Fibroblast of villous mesenchyme (primary cell): ENCODE measurements at regions not wholly inside any gene's neighbourhood (a gene's known extent, or its start where the extent isn't known, plus 50 kb on each side); places are given as distances from the start of the nearest gene placed in this dataset.
A peak's percentile ranks its signal among the peaks of the same experiment; 100 is the strongest.

Experiments used
- DNase-seq: peaks from one replicate; pipeline ENCODE4 v3.0.0-alpha.2; 2010; ENCODE audit warnings: low read depth
- H3K4me3 ChIP-seq: 2 replicates; pipeline ENCODE4 v1.5.1; 2011; ENCODE audit warnings: low read depth, mild to moderate bottlenecking, low read length
- TF ChIP-seq, protein P1 (sequence below): IDR thresholded peaks from 2 replicates; pipeline ENCODE4 v1.5.1; 2012; ENCODE audit warnings: low read depth, mild to moderate bottlenecking, low read length; ENCODE audit not compliant: insufficient read depth

DNA sequence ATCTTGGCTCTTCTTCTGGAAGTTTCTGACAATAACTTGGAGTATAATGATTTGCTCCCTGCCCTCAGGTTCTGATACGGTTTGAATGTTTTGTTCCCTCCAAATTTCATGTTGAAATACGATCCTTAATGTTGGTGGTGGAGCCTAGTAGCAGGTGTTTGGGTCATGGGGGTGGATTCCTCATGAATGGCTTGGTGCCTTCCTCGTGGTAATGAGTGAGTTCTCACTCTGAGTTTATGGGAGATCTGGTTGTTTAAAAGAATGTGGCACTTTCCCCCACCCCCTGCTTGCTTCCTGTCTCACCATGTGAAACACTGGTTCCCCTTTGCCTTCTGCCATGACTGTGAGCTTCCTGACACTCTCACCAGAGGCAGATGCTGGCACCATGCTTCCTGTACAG, 103.0 kb upstream of the OSMR start:
- no peak overlapping the region for H3K4me3 ChIP-seq
- DNase-seq, result no peak
- TF ChIP-seq, protein P1, sequence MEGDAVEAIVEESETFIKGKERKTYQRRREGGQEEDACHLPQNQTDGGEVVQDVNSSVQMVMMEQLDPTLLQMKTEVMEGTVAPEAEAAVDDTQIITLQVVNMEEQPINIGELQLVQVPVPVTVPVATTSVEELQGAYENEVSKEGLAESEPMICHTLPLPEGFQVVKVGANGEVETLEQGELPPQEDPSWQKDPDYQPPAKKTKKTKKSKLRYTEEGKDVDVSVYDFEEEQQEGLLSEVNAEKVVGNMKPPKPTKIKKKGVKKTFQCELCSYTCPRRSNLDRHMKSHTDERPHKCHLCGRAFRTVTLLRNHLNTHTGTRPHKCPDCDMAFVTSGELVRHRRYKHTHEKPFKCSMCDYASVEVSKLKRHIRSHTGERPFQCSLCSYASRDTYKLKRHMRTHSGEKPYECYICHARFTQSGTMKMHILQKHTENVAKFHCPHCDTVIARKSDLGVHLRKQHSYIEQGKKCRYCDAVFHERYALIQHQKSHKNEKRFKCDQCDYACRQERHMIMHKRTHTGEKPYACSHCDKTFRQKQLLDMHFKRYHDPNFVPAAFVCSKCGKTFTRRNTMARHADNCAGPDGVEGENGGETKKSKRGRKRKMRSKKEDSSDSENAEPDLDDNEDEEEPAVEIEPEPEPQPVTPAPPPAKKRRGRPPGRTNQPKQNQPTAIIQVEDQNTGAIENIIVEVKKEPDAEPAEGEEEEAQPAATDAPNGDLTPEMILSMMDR, result no peak

DNA sequence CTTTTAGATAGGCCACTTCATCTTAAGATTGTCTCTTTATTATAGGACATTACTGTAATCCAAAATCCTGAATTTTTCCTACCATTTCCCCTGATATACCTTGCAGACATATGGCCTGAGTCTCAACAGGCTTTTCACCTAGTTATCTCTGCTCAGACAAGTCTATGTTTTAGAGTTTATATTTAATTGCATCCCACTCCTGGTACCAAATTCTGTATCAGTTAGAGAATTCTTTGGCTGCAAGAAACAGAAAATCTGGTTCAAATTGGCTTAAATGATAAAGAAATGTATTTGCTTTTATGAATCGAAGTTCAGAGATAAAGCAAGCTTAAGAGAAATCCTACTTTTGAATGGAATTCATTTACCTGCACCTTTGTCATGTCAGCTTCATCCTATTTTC, 102.2 kb upstream of the OSMR start:
- TF ChIP-seq, protein P1, result no peak
- no peak for DNase-seq
- no peak overlapping the region for H3K4me3 ChIP-seq

- DNase-seq, result no peak
- no peak overlapping the region for H3K4me3 ChIP-seq
- TF ChIP-seq, protein P1, result no peak
Measured at GRCh38 chr5:38745836-38746732, 99.7 kb upstream of the OSMR start.

- TF ChIP-seq, protein P1, result no peak
- DNase-seq, result no peak
- no peak overlapping the region for H3K4me3 ChIP-seq
Measured at GRCh38 chr5:38749861-38750260, 96.0 kb upstream of the OSMR start.

DNA sequence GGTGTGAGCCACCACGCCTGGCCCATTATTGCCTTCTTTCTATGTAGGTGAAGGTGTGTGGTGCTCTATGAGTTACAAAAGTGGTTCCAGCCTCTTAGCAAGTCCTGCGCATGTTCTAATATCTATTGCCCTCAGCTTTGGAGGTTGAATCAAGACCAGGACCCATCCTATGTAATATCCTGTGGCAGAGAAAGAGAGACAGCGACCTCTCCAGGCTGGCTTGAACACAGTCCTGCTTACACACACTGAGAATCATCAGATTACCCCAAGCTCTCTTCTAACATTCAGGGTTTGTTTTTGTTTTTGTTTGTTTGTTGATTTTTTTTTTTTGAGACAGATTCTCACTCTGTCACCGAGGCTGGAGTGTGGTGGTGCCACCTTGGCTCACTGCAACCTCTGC, 94.7 kb upstream of the OSMR start:
- peak; percentile 71 for DNase-seq
- H3K4me3 ChIP-seq, result no peak overlapping the region
- TF ChIP-seq, protein P1, result peak; percentile 57

DNA sequence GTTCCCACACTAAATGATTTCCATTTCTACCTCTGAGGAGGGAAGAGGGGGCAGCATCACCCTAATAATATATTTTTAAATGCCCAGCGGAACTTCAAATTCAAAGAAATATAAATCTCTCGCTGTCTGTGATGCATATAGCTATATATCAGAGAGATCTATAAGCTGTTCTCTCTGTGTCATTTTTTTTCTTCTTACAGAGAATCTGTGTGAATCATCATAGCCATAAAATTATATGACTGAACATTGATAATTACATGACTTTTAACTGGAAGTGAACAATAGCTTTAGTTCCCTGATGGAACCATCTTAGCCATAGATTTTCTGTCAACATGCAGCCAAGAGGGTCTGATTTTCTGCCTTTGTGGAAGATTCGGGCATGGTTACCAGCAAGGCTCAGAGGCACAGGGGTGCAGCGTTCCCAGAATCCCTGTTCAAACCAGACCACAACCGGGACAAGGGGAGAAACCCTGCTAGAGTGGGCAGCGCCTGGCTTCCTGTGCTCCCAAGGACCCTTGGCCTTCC, 93.7 kb upstream of the OSMR start:
- TF ChIP-seq, protein P1, result no peak
- H3K4me3 ChIP-seq, result no peak overlapping the region
- no peak for DNase-seq
